OCI-LY1 (cell line): ENCODE measurements at regions not wholly inside any gene's neighbourhood (a gene's known extent, or its start where the extent isn't known, plus 50 kb on each side); places are given as distances from the start of the nearest gene placed in this dataset.

Source experiments
- H2AFZ ChIP-seq: fragments of 200-600 bp; sonication (generic), shearing (Covaris generic); 2 replicates; pipeline ENCODE4 v1.6.0; 2014; ENCODE audit warnings: antibody characterized with exemption, mild to moderate bottlenecking, low read length
- H3F3A ChIP-seq: fragments of 200-600 bp; sonication (generic), shearing (Covaris generic); 2 replicates; pipeline ENCODE4 v1.6.0; 2014; ENCODE audit warnings: mild to moderate bottlenecking, antibody characterized with exemption, low read length, moderate library complexity; ENCODE audit not compliant: insufficient read depth
- H3K27ac ChIP-seq: fragments of 200-600 bp; sonication (generic); 2 replicates; pipeline ENCODE4 v1.5.1; 2014; ENCODE audit warnings: low read length, mixed run types, mild to moderate bottlenecking, low read depth; ENCODE audit not compliant: poor library complexity, severe bottlenecking
- H3K27me3 ChIP-seq: fragments of 200-600 bp; sonication (generic); 2 replicates; pipeline ENCODE4 v1.6.0; 2014; ENCODE audit warnings: antibody characterized with exemption, mild to moderate bottlenecking, low read length, moderate library complexity; ENCODE audit not compliant: insufficient read depth
- H3K36me3 ChIP-seq: fragments of 200-600 bp; sonication (generic); 2 replicates; pipeline ENCODE4 v1.6.1; 2014; ENCODE audit warnings: mild to moderate bottlenecking, antibody characterized with exemption, low read length, moderate library complexity, mixed read lengths; ENCODE audit not compliant: insufficient read depth
- H3K4me1 ChIP-seq: fragments of 200-600 bp; sonication (generic); 2 replicates; pipeline ENCODE4 v1.5.1; 2014; ENCODE audit warnings: mild to moderate bottlenecking, low read length, moderate library complexity; ENCODE audit not compliant: insufficient read depth, severe bottlenecking
- H3K4me2 ChIP-seq: fragments of 200-600 bp; sonication (generic), shearing (Covaris generic); 2 replicates; pipeline ENCODE4 v1.6.1; 2014; ENCODE audit warnings: low read length
- H3K4me3 ChIP-seq: fragments of 200-600 bp; sonication (generic); 2 replicates; pipeline ENCODE4 v1.5.1; 2014; ENCODE audit warnings: low read length, low read depth, mild to moderate bottlenecking, mixed read lengths; ENCODE audit not compliant: poor library complexity, severe bottlenecking
- H3K79me2 ChIP-seq: fragments of 200-600 bp; shearing (Covaris generic); 2 replicates; pipeline ENCODE4 v1.6.1; 2016; ENCODE audit warnings: mixed run types, low read length, mixed read lengths; ENCODE audit not compliant: insufficient read depth
- H3K9ac ChIP-seq: fragments of 200-600 bp; sonication (generic), shearing (Covaris generic); 2 replicates; pipeline ENCODE4 v1.6.1; 2014; ENCODE audit warnings: mild to moderate bottlenecking, low read length, mixed read lengths
- H3K9me2 ChIP-seq: fragments of 200-600 bp; sonication (generic), shearing (Covaris generic); 2 replicates; pipeline ENCODE4 v1.6.1; 2014; ENCODE audit warnings: low read depth, mild to moderate bottlenecking, low read length, mixed read lengths
- H3K9me3 ChIP-seq: fragments of 200-600 bp; shearing (Covaris generic); 2 replicates; pipeline ENCODE4 v1.6.1; 2014; ENCODE audit warnings: low read length, mixed read lengths
- H4K20me1 ChIP-seq: fragments of 200-600 bp; sonication (generic), shearing (Covaris generic); 2 replicates; pipeline ENCODE4 v1.6.0; 2016; ENCODE audit warnings: mild to moderate bottlenecking, low read length; ENCODE audit not compliant: insufficient read depth
- CTCF ChIP-seq: fragments of 200-600 bp; sonication (generic), shearing (Covaris generic); IDR thresholded peaks from 2 replicates; pipeline ENCODE4 v1.5.1; 2017; ENCODE audit warnings: mild to moderate bottlenecking, antibody characterized with exemption, low read length, moderate library complexity, mixed read lengths

DNA sequence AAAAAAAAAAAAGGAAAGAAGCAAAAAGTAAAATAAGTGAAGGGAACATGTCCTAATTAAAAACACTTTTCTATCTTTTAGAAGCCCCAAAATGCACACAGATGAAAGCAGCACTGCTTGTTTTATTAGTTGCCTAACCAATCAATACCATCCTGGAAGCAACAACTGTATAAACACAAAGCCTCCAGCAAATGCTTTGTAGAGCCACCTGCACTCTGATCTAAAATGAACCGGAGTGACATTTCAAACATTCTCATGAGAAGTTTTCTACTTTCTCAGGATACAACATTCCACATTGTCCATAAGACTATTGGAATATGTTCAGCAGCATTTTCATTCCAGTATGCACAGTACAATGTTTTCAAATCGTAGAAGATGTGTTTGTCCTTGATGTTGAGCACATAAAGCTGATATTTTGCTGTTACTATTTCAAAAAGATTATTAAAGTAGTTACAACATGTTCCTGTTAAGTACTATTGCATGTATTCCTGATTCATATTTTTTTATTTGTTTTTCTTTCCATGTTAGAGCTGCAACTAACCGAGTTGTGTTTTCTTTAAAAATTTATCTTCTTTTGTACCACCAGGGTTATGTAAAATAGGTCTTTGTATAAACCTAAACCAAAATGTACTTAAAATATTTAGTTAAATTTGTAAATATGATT is 50.3 kb upstream of the PLSCR5 start:
- Histone ChIP-seq H3K9me3 (no peaks in the 10 kb centered on the region), H3K9me2 (no peaks in the 10 kb centered on the region), H3K9ac (no peak overlapping the region), H2AFZ (no peak overlapping the region), H3K27ac (no peak overlapping the region), H4K20me1 (no peaks in the 10 kb centered on the region), H3K4me1 (no peaks in the 10 kb centered on the region), H3K27me3 (no peaks in the 10 kb centered on the region), H3K4me2 (no peak overlapping the region), H3K36me3 (no peaks in the 10 kb centered on the region), H3K4me3 (no peak overlapping the region), H3F3A (no peaks in the 10 kb centered on the region), H3K79me2 (no peaks in the 10 kb centered on the region)
- no peak for TF ChIP-seq CTCF
